ENCODE measurements at regions not wholly inside any gene's neighbourhood (a gene's known extent, or its start where the extent isn't known, plus 50 kb on each side); places are given as distances from the start of the nearest gene placed in this dataset.

GRCh38 chr10:36555036-36555435, 570.4 kb upstream of the ANKRD30A start:
- WGBS (ENCODE audit: insufficient coverage, insufficient replicate concordance, low lambda C conversion rate, missing lambda C conversion rate) = 0% methylated on average over 2 of the region's 2 CpGs
- RAD21 ChIA-PET (ENCODE audit: unreplicated experiment) = no interaction called here

GRCh38 chr10:36547965-36548364, 577.4 kb upstream of the ANKRD30A start:
- Histone ChIP-seq H3K4me1 (ENCODE audit: control insufficient read depth, insufficient read depth, low read length) (no peaks in the 10 kb centered on the region), H3K4me3 (no peak overlapping the region), H3K27me3 (replicated peaks in 1 of 2; ENCODE audit: control insufficient read depth in 2 of 2, insufficient read depth in 2 of 2, low read length in 1 of 2) (no peaks in the 10 kb centered on the region), H3K4me2 (ENCODE audit: control insufficient read depth, insufficient read depth) (no peak overlapping the region), H2AFZ (ENCODE audit: control insufficient read depth, low read depth, low read length) (no peak overlapping the region), H3K9me3 (replicated peaks; ENCODE audit: control insufficient read depth, insufficient read depth, low read length) (no peaks in the 10 kb centered on the region), H3K27ac (ENCODE audit: control insufficient read depth, insufficient read depth) (no peak overlapping the region), H3K79me2 (ENCODE audit: control insufficient read depth, insufficient read depth, low read length) (no peaks in the 10 kb centered on the region), H4K20me1 (ENCODE audit: control insufficient read depth, insufficient read depth) (no peaks in the 10 kb centered on the region), H3K9ac (ENCODE audit: control insufficient read depth, insufficient read depth, low read length) (no peak overlapping the region), H3K36me3 (ENCODE audit: control insufficient read depth in 2 of 2, insufficient read depth in 2 of 2, low read length in 1 of 2) (no peaks in the 10 kb centered on the region)
- BruUV-seq (replicated peaks) = no TSS peak
- in situ Hi-C loops (cut with MboI) = no loop called here
- no peak for DNase-seq (ENCODE audit: low read depth, low spot score)
- intact Hi-C loops (cut with micrococcal nuclease; ENCODE audit: unreplicated experiment) = no loop called here
- ChIA-PET CTCF (no interaction called here), POLR2A (no interaction called here), RAD21 (ENCODE audit: unreplicated experiment) (no interaction called here), SMC1A (ENCODE audit: uncharacterized antibody, unreplicated experiment) (no interaction called here)
- 30% methylated on average over 2 of the region's 2 CpGs for WGBS (ENCODE audit: insufficient coverage, insufficient replicate concordance, low lambda C conversion rate, missing lambda C conversion rate)
- no peak for ATAC-seq
- no peak for FAIRE-seq
- TF ChIP-seq RCOR1 (conservative IDR thresholded peaks at IDR 0.05; ENCODE audit: low read depth, low read length) (no peak), SIX5 (IDR thresholded peaks at IDR 0.05; ENCODE audit: low read depth, low read length, severe bottlenecking) (no peak), POLR2AphosphoS5 (IDR thresholded peaks at IDR 0.05; ENCODE audit: low read length) (no peak), BMI1 (IDR thresholded peaks at IDR 0.05; ENCODE audit: borderline replicate concordance) (no peak), RAD21 (IDR thresholded peaks at IDR 0.05; ENCODE audit: insufficient read depth, low read depth, low read length) (no peak), ZSCAN29 (IDR thresholded peaks at IDR 0.05) (no peak)
- TF ChIP-seq, protein P1, sequence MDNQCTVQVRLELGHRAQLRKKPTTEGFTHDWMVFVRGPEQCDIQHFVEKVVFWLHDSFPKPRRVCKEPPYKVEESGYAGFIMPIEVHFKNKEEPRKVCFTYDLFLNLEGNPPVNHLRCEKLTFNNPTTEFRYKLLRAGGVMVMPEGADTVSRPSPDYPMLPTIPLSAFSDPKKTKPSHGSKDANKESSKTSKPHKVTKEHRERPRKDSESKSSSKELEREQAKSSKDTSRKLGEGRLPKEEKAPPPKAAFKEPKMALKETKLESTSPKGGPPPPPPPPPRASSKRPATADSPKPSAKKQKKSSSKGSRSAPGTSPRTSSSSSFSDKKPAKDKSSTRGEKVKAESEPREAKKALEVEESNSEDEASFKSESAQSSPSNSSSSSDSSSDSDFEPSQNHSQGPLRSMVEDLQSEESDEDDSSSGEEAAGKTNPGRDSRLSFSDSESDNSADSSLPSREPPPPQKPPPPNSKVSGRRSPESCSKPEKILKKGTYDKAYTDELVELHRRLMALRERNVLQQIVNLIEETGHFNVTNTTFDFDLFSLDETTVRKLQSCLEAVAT (IDR thresholded peaks at IDR 0.05) = no peak
- TF ChIP-seq, protein P2, sequence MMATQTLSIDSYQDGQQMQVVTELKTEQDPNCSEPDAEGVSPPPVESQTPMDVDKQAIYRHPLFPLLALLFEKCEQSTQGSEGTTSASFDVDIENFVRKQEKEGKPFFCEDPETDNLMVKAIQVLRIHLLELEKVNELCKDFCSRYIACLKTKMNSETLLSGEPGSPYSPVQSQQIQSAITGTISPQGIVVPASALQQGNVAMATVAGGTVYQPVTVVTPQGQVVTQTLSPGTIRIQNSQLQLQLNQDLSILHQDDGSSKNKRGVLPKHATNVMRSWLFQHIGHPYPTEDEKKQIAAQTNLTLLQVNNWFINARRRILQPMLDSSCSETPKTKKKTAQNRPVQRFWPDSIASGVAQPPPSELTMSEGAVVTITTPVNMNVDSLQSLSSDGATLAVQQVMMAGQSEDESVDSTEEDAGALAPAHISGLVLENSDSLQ (IDR thresholded peaks at IDR 0.05) = no peak

More at GRCh38 chr10:36555036-36555435, 570.4 kb upstream of the ANKRD30A start:
- Histone ChIP-seq H3K9me3 (replicated peaks; ENCODE audit: control insufficient read depth, insufficient read depth, low read length) (no peaks in the 10 kb centered on the region), H3K9ac (ENCODE audit: control insufficient read depth, insufficient read depth, low read length) (no peak overlapping the region), H3K4me2 (ENCODE audit: control insufficient read depth, insufficient read depth) (no peak overlapping the region), H3K27me3 (replicated peaks in 1 of 2; ENCODE audit: control insufficient read depth in 2 of 2, insufficient read depth in 2 of 2, low read length in 1 of 2) (no peaks in the 10 kb centered on the region), H3K27ac (ENCODE audit: control insufficient read depth, insufficient read depth) (no peak overlapping the region), H3K36me3 (ENCODE audit: control insufficient read depth in 2 of 2, insufficient read depth in 2 of 2, low read length in 1 of 2) (no peaks in the 10 kb centered on the region), H3K4me3 (no peak overlapping the region), H3K79me2 (ENCODE audit: control insufficient read depth, insufficient read depth, low read length) (no peaks in the 10 kb centered on the region), H3K4me1 (ENCODE audit: control insufficient read depth, insufficient read depth, low read length) (no peaks in the 10 kb centered on the region), H4K20me1 (ENCODE audit: control insufficient read depth, insufficient read depth) (no peaks in the 10 kb centered on the region), H2AFZ (ENCODE audit: control insufficient read depth, low read depth, low read length) (no peak overlapping the region)
- in situ Hi-C loops (cut with MboI) = no loop called here
- intact Hi-C loops (cut with micrococcal nuclease; ENCODE audit: unreplicated experiment) = no loop called here
- no peak for TF ChIP-seq CHD2 (IDR thresholded peaks at IDR 0.05; ENCODE audit: borderline replicate concordance, low read depth, low read length)
- TF ChIP-seq BCL11A (IDR thresholded peaks at IDR 0.05; ENCODE audit: low read depth, low read length) = no peak
- no peak for TF ChIP-seq CEBPB (IDR thresholded peaks at IDR 0.05; ENCODE audit: borderline replicate concordance in 1 of 2, low read depth in 2 of 2, low read length in 2 of 2)
- TF ChIP-seq ETV6 (conservative IDR thresholded peaks at IDR 0.05 in 1 of 2, IDR thresholded peaks at IDR 0.05 in 1 of 2; ENCODE audit: borderline replicate concordance in 1 of 2, low read depth in 1 of 2) = no peak
- TF ChIP-seq ZBED1 (IDR thresholded peaks at IDR 0.05; ENCODE audit: borderline replicate concordance) = no peak
- TF ChIP-seq FOS (IDR thresholded peaks at IDR 0.05; ENCODE audit: borderline replicate concordance, extremely low read depth, insufficient read length) = no peak
- no peak for TF ChIP-seq ZNF384 (IDR thresholded peaks at IDR 0.05; ENCODE audit: borderline replicate concordance, low read depth, low read length)
- TF ChIP-seq KLF5 (IDR thresholded peaks at IDR 0.05; ENCODE audit: partially characterized antibody) = no peak
- no peak for TF ChIP-seq FOXK2 (IDR thresholded peaks at IDR 0.05)
- no peak for TF ChIP-seq IRF4 (IDR thresholded peaks at IDR 0.05; ENCODE audit: low read depth, low read length)
- no peak for TF ChIP-seq YY1 (IDR thresholded peaks at IDR 0.05; ENCODE audit: low read depth, low read length)
- TF ChIP-seq JUNB (IDR thresholded peaks at IDR 0.05) = no peak
- no peak for TF ChIP-seq RAD21 (IDR thresholded peaks at IDR 0.05; ENCODE audit: insufficient read depth, low read depth, low read length)
- no peak for TF ChIP-seq DPF2 (IDR thresholded peaks at IDR 0.05)
- no peak for TF ChIP-seq NFIC (IDR thresholded peaks at IDR 0.05; ENCODE audit: low read depth, low read length)
- no peak for TF ChIP-seq BACH1 (IDR thresholded peaks at IDR 0.05; ENCODE audit: borderline replicate concordance)
- TF ChIP-seq ZNF207 (IDR thresholded peaks at IDR 0.05; ENCODE audit: borderline replicate concordance) = no peak
- no peak for TF ChIP-seq CREM (IDR thresholded peaks at IDR 0.05; ENCODE audit: low read depth)
- TF ChIP-seq, protein P3, sequence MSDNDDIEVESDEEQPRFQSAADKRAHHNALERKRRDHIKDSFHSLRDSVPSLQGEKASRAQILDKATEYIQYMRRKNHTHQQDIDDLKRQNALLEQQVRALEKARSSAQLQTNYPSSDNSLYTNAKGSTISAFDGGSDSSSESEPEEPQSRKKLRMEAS (IDR thresholded peaks at IDR 0.05; ENCODE audit: low read depth, low read length) = no peak
- TF ChIP-seq RBBP5 (conservative IDR thresholded peaks at IDR 0.05) = no peak
- CTCF ChIA-PET = no interaction called here
- no peak for ATAC-seq
- SMC1A ChIA-PET (ENCODE audit: uncharacterized antibody, unreplicated experiment) = no interaction called here
- DNase-seq (ENCODE audit: low read depth, low spot score) = no peak
- no TSS peak for BruUV-seq (replicated peaks)
- POLR2A ChIA-PET = no interaction called here
- FAIRE-seq = no peak
